Muscle of leg (tissue), 3 donors: ENCODE measurements at regions not wholly inside any gene's neighbourhood (a gene's known extent, or its start where the extent isn't known, plus 50 kb on each side); places are given as distances from the start of the nearest gene placed in this dataset.

ENCODE experiments used
- DNase-seq: peaks from one replicate; pipeline ENCODE4 v3.0.0; 2013
- H3K27ac ChIP-seq: one replicate; pipeline ENCODE4 v1.5.1; 2013; ENCODE audit warnings: mild to moderate bottlenecking, low read length, control low read depth
- H3K27me3 ChIP-seq: one replicate; pipeline ENCODE4 v1.6.1; 2013; ENCODE audit warnings: low read length; ENCODE audit not compliant: control insufficient read depth, insufficient read depth
- H3K36me3 ChIP-seq: one replicate; pipeline ENCODE4 v1.6.1; 2013; ENCODE audit warnings: low read length; ENCODE audit not compliant: control insufficient read depth, insufficient read depth
- H3K4me1 ChIP-seq: one replicate; pipeline ENCODE4 v1.6.1; 2013; ENCODE audit warnings: low read length; ENCODE audit not compliant: control insufficient read depth, insufficient read depth
- H3K4me3 ChIP-seq: one replicate; pipeline ENCODE4 v1.5.1; 2013; ENCODE audit warnings: low read length, control low read depth
- H3K9me3 ChIP-seq: replicated peaks from 2 replicates; pipeline ENCODE4 v1.6.1; 2013; ENCODE audit warnings: low read depth, low read length; ENCODE audit not compliant: control insufficient read depth
- WGBS: methylation state at CpG from one replicate; pipeline ENCODE4 v1.1.5; 2013; ENCODE audit warnings: missing lambda C conversion rate; ENCODE audit not compliant: insufficient coverage; 5-methylcytosine and 5-hydroxymethylcytosine counted together

GRCh38 chr1:60935599-60936110 is 146.7 kb upstream of the NFIA start:
- DNase-seq: peak; percentile 30
- Histone ChIP-seq H3K27ac (peak overlapping the region; percentile 26), H3K36me3 (no peaks in the 10 kb centered on the region)

GRCh38 chr1:60930130-60930529 is 152.2 kb upstream of the NFIA start:
- H3K4me3 ChIP-seq: no peak overlapping the region
- no peak for DNase-seq
- H3K27ac ChIP-seq: no peak overlapping the region
- no peaks in the 10 kb centered on the region for H3K9me3 ChIP-seq
- WGBS: 100% methylated on average over 1 of the region's 3 CpGs
- peaks cover 7% of the 10 kb centered on the region for H3K4me1 ChIP-seq
- H3K27me3 ChIP-seq: no peaks in the 10 kb centered on the region
- no peaks in the 10 kb centered on the region for H3K36me3 ChIP-seq

More at GRCh38 chr1:60935599-60936110, 146.7 kb upstream of the NFIA start:
- peaks cover 12% of the 10 kb centered on the region for H3K4me1 ChIP-seq
- WGBS: no CpG with 5 or more reads among the region's 1 CpG
- no peaks in the 10 kb centered on the region for H3K27me3 ChIP-seq
- H3K4me3 ChIP-seq: no peak overlapping the region
- no peaks in the 10 kb centered on the region for H3K9me3 ChIP-seq

GRCh38 chr1:60924964-60925798 is 157.2 kb upstream of the NFIA start:
- H3K27me3 ChIP-seq: no peaks in the 10 kb centered on the region
- H3K36me3 ChIP-seq: no peaks in the 10 kb centered on the region
- H3K9me3 ChIP-seq: no peaks in the 10 kb centered on the region
- no peak overlapping the region for H3K27ac ChIP-seq
- H3K4me3 ChIP-seq: no peak overlapping the region
- no peak for DNase-seq
- peaks cover 18% of the 10 kb centered on the region for H3K4me1 ChIP-seq
- 46% methylated on average over 4 of the region's 14 CpGs for WGBS

GRCh38 chr1:60924165-60924564 is 158.2 kb upstream of the NFIA start:
- no peak for DNase-seq
- WGBS: 95% methylated on average over 3 of the region's 3 CpGs
- no peaks in the 10 kb centered on the region for H3K9me3 ChIP-seq
- H3K27ac ChIP-seq: no peak overlapping the region
- H3K4me3 ChIP-seq: no peak overlapping the region
- peaks cover 18% of the 10 kb centered on the region for H3K4me1 ChIP-seq
- no peaks in the 10 kb centered on the region for H3K27me3 ChIP-seq
- H3K36me3 ChIP-seq: no peaks in the 10 kb centered on the region

- DNase-seq: peak; percentile 53
- Histone ChIP-seq H3K27ac (no peak overlapping the region), H3K4me1 (peaks cover 18% of the 10 kb centered on the region), H3K9me3 (no peaks in the 10 kb centered on the region), H3K4me3 (no peak overlapping the region), H3K27me3 (no peaks in the 10 kb centered on the region), H3K36me3 (no peaks in the 10 kb centered on the region)
- 0% methylated on average over 2 of the region's 5 CpGs for WGBS
Measured at GRCh38 chr1:60923389-60924087, 158.8 kb upstream of the NFIA start.

- WGBS: 34% methylated on average over 4 of the region's 4 CpGs
- Histone ChIP-seq H3K27me3 (no peaks in the 10 kb centered on the region), H3K36me3 (no peaks in the 10 kb centered on the region), H3K9me3 (no peaks in the 10 kb centered on the region), H3K4me3 (no peak overlapping the region), H3K27ac (no peak overlapping the region), H3K4me1 (peaks cover 18% of the 10 kb centered on the region)
- DNase-seq: peak; percentile 62
Measured at GRCh38 chr1:60922304-60922703, 160.1 kb upstream of the NFIA start.

- H3K4me1 ChIP-seq: peaks cover 22% of the 10 kb centered on the region
- H3K27ac ChIP-seq: no peak overlapping the region
- H3K4me3 ChIP-seq: no peak overlapping the region
- H3K9me3 ChIP-seq: no peaks in the 10 kb centered on the region
- 74% methylated on average over 4 of the region's 4 CpGs for WGBS
- no peak for DNase-seq
- H3K36me3 ChIP-seq: no peaks in the 10 kb centered on the region
- H3K27me3 ChIP-seq: no peaks in the 10 kb centered on the region
Measured at GRCh38 chr1:60921175-60921574, 161.2 kb upstream of the NFIA start.

GRCh38 chr1:60920561-60920960 is 161.8 kb upstream of the NFIA start:
- Histone ChIP-seq H3K4me3 (no peak overlapping the region), H3K36me3 (no peaks in the 10 kb centered on the region), H3K27me3 (no peaks in the 10 kb centered on the region), H3K9me3 (no peaks in the 10 kb centered on the region), H3K27ac (no peak overlapping the region), H3K4me1 (peaks cover 22% of the 10 kb centered on the region)
- WGBS: 67% methylated on average over 1 of the region's 2 CpGs
- DNase-seq: no peak

- Histone ChIP-seq H3K36me3 (no peaks in the 10 kb centered on the region), H3K4me1 (peaks cover 12% of the 10 kb centered on the region), H3K9me3 (no peaks in the 10 kb centered on the region), H3K4me3 (no peak overlapping the region), H3K27ac (no peak overlapping the region), H3K27me3 (no peaks in the 10 kb centered on the region)
- no CpG with 5 or more reads among the region's 1 CpG for WGBS
- no peak for DNase-seq
Measured at GRCh38 chr1:60918867-60919266, 163.5 kb upstream of the NFIA start.

GRCh38 chr1:60916906-60917305 is 165.5 kb upstream of the NFIA start:
- no peak overlapping the region for H3K27ac ChIP-seq
- DNase-seq: no peak
- no peaks in the 10 kb centered on the region for H3K36me3 ChIP-seq
- 59% methylated on average over 8 of the region's 9 CpGs for WGBS
- no peaks in the 10 kb centered on the region for H3K27me3 ChIP-seq
- H3K9me3 ChIP-seq: no peaks in the 10 kb centered on the region
- H3K4me1 ChIP-seq: peaks cover 8% of the 10 kb centered on the region
- H3K4me3 ChIP-seq: no peak overlapping the region
